GM23338 (cell line): ENCODE measurements at regions not wholly inside any gene's neighbourhood (a gene's known extent, or its start where the extent isn't known, plus 50 kb on each side); places are given as distances from the start of the nearest gene placed in this dataset.

Source experiments
- ATAC-seq: fragments of 200-7000 bp; cut with Tn5 transposase; 3 replicates; pipeline ENCODE4 v1.9.1; 2020
- DNase-seq: peaks from one replicate; pipeline ENCODE4 v3.0.0-alpha.2; 2015; ENCODE audit warnings: low spot score
- H2AFZ ChIP-seq: fragments of 200-600 bp; sonication (generic); 2 replicates; pipeline ENCODE4 v1.8.0; 2016; ENCODE audit warnings: antibody characterized with exemption, mild to moderate bottlenecking, moderate library complexity
- H3F3A ChIP-seq: fragments of 200-600 bp; sonication (generic); replicated peaks from 2 replicates; pipeline ENCODE4 v1.8.0; 2017; ENCODE audit warnings: antibody characterized with exemption, mixed run types, low read depth
- H3K27ac ChIP-seq: fragments of 200-600 bp; sonication (generic); 2 replicates; pipeline ENCODE4 v1.6.1; 2016; ENCODE audit warnings: low read depth
- H3K27me3 ChIP-seq: fragments of 200-600 bp; sonication (generic); 2 replicates; pipeline ENCODE4 v1.8.0; 2016; ENCODE audit warnings: mild to moderate bottlenecking, mixed run types, moderate library complexity; ENCODE audit not compliant: insufficient read depth
- H3K36me3 ChIP-seq: fragments of 200-600 bp; sonication (generic); 2 replicates; pipeline ENCODE4 v1.8.0; 2016; ENCODE audit warnings: mild to moderate bottlenecking; ENCODE audit not compliant: insufficient read depth
- H3K4me1 ChIP-seq: fragments of 200-600 bp; sonication (generic); 2 replicates; pipeline ENCODE4 v1.8.0; 2016; ENCODE audit warnings: mild to moderate bottlenecking, moderate library complexity; ENCODE audit not compliant: insufficient read depth
- H3K4me2 ChIP-seq: fragments of 200-600 bp; sonication (generic); 2 replicates; pipeline ENCODE4 v1.7.1; 2017; ENCODE audit warnings: mixed run types
- H3K4me3 ChIP-seq: fragments of 200-600 bp; sonication (generic); 2 replicates; pipeline ENCODE4 v1.6.1; 2016; ENCODE audit warnings: mixed run types
- H3K79me2 ChIP-seq: fragments of 200-600 bp; sonication (generic); replicated peaks from 2 replicates; pipeline ENCODE4 v1.8.0; 2017; ENCODE audit warnings: mild to moderate bottlenecking; ENCODE audit not compliant: insufficient read depth
- H3K9me2 ChIP-seq: fragments of 200-600 bp; sonication (generic); 2 replicates; pipeline ENCODE4 v1.8.0; 2017; ENCODE audit not compliant: insufficient read depth
- H4K20me1 ChIP-seq: fragments of 200-600 bp; sonication (generic); replicated peaks from 2 replicates; pipeline ENCODE4 v1.8.0; 2017; ENCODE audit warnings: mild to moderate bottlenecking; ENCODE audit not compliant: insufficient read depth
- H3K27ac Mint-ChIP-seq: 2 replicates; pipeline ENCODE4 v1.8.0; 2020; ENCODE audit warnings: inconsistent platforms, mild to moderate bottlenecking, moderate library complexity, mixed read lengths
- H3K27me3 Mint-ChIP-seq: 3 replicates; pipeline ENCODE4 v1.8.0; 2022; ENCODE audit warnings: low read depth, mild to moderate bottlenecking, moderate library complexity, mixed read lengths, inconsistent platforms; ENCODE audit not compliant: insufficient read depth, poor library complexity
- H3K36me3 Mint-ChIP-seq: 3 replicates; pipeline ENCODE4 v1.8.0; 2021; ENCODE audit warnings: low read depth, mild to moderate bottlenecking, inconsistent platforms, moderate library complexity, mixed read lengths
- H3K4me1 Mint-ChIP-seq: 3 replicates; pipeline ENCODE4 v1.8.0; 2020; ENCODE audit warnings: mild to moderate bottlenecking, inconsistent platforms, mixed read lengths
- H3K4me3 Mint-ChIP-seq: 3 replicates; pipeline ENCODE4 v1.8.0; 2021; ENCODE audit warnings: moderate library complexity, mild to moderate bottlenecking, inconsistent platforms, mixed read lengths
- H3K9me3 Mint-ChIP-seq: 3 replicates; pipeline ENCODE4 v1.8.0; 2020; ENCODE audit warnings: moderate library complexity, mild to moderate bottlenecking, inconsistent platforms, mixed read lengths
- CREB1 ChIP-seq: fragments of 250-450 bp; sonication (Bioruptor Pico); IDR thresholded peaks from 2 replicates; pipeline ENCODE4 v1.5.0; 2020; ENCODE audit warnings: low read depth, mild to moderate bottlenecking, moderate library complexity
- CTCF ChIP-seq, 2 experiments: fragments of 200-600 bp in 1 of 2; sonication (generic) in 1 of 2; conservative IDR thresholded peaks; 2 replicates each; pipeline versions ENCODE4 v1.5.1 to v1.6.1; 2016 to 2017; ENCODE audit warnings: antibody characterized with exemption in 2 of 2, low read depth in 2 of 2, mild to moderate bottlenecking in 2 of 2, moderate library complexity in 1 of 2
- ETS1 ChIP-seq: IDR thresholded peaks from 2 replicates; pipeline ENCODE4 v1.6.1; 2016; ENCODE audit warnings: antibody characterized with exemption
- EZH2 ChIP-seq: fragments of 200-600 bp; sonication (generic); IDR thresholded peaks from one replicate; pipeline ENCODE4 v1.8.0; 2017; ENCODE audit warnings: antibody characterized with exemption, mild to moderate bottlenecking, low read depth; ENCODE audit not compliant: unreplicated experiment
- EZH2phosphoT487 ChIP-seq: fragments of 200-600 bp; sonication (generic); IDR thresholded peaks from one replicate; pipeline ENCODE4 v1.8.1; 2018; ENCODE audit warnings: antibody characterized with exemption; ENCODE audit not compliant: unreplicated experiment
- JUNB ChIP-seq: IDR thresholded peaks from one replicate; pipeline ENCODE4 v1.6.1; 2016; ENCODE audit warnings: antibody characterized with exemption; ENCODE audit not compliant: unreplicated experiment
- NANOG ChIP-seq: IDR thresholded peaks from 2 replicates; pipeline ENCODE4 v1.6.1; 2016; ENCODE audit warnings: antibody characterized with exemption, borderline replicate concordance
- POLR2AphosphoS5 ChIP-seq: IDR thresholded peaks from 2 replicates; pipeline ENCODE4 v1.6.1; 2016; ENCODE audit warnings: antibody characterized with exemption, low read depth
- REST ChIP-seq: IDR thresholded peaks from one replicate; pipeline ENCODE4 v1.6.1; 2018; ENCODE audit warnings: antibody characterized with exemption; ENCODE audit not compliant: unreplicated experiment
- STAT1 ChIP-seq: IDR thresholded peaks from one replicate; pipeline ENCODE4 v1.6.1; 2016; ENCODE audit warnings: antibody characterized with exemption; ENCODE audit not compliant: unreplicated experiment
- ZNF114 ChIP-seq: fragments of 250-450 bp; sonication (Bioruptor Pico); IDR thresholded peaks from 2 replicates; pipeline ENCODE4 v1.5.0; 2020; ENCODE audit warnings: mild to moderate bottlenecking, moderate library complexity
- ZNF331 ChIP-seq: fragments of 250-450 bp; sonication (Bioruptor Pico); IDR thresholded peaks from 2 replicates; pipeline ENCODE4 v1.5.0; 2020; ENCODE audit warnings: low read depth, mild to moderate bottlenecking, moderate library complexity
- ZNF462 ChIP-seq: fragments of 250-450 bp; sonication (Bioruptor Pico); IDR thresholded peaks from 2 replicates; pipeline ENCODE4 v1.5.0; 2020; ENCODE audit warnings: mild to moderate bottlenecking, moderate library complexity

GRCh38 chr5:133744051-133744959 is 132.0 kb upstream of the FSTL4 start:
- H3K9me3 Mint-ChIP-seq = peaks cover 2% of the 10 kb centered on the region; the same call in 1 of the 3 replicates
- no peaks in the 10 kb centered on the region for H3K9me2 ChIP-seq
- ATAC-seq = no peak
- no peaks in the 10 kb centered on the region for H3K27me3 ChIP-seq
- H3K27ac ChIP-seq = no peak overlapping the region
- H3K4me1 ChIP-seq = no peaks in the 10 kb centered on the region
- no peak overlapping the region for H3K4me3 Mint-ChIP-seq
- H3K36me3 Mint-ChIP-seq = no peaks in the 10 kb centered on the region
- H2AFZ ChIP-seq = no peak overlapping the region
- no peaks in the 10 kb centered on the region for H3F3A ChIP-seq
- no peak overlapping the region for H3K4me2 ChIP-seq
- H3K27ac Mint-ChIP-seq = no peak overlapping the region
- H4K20me1 ChIP-seq = no peaks in the 10 kb centered on the region
- H3K79me2 ChIP-seq = no peaks in the 10 kb centered on the region
- no peaks in the 10 kb centered on the region for H3K36me3 ChIP-seq
- H3K27me3 Mint-ChIP-seq = no peaks in the 10 kb centered on the region
- no peak for TF ChIP-seq ETS1
- TF ChIP-seq POLR2AphosphoS5 = no peak
- TF ChIP-seq NANOG = no peak
- TF ChIP-seq ZNF331 (CRISPR knock-in tag) = no peak
- TF ChIP-seq EZH2phosphoT487 = no peak
- no peak for TF ChIP-seq REST
- TF ChIP-seq ZNF462 = no peak
- TF ChIP-seq STAT1 = no peak
- no peak for TF ChIP-seq EZH2
- TF ChIP-seq CTCF (conservative IDR thresholded peaks at IDR 0.05; ENCODE audit: low read depth in 2 of 2) = no peak
- TF ChIP-seq JUNB = no peak
- no peak for TF ChIP-seq CREB1 (CRISPR knock-in tag)
- TF ChIP-seq ZNF114 (CRISPR knock-in tag) = no peak
- DNase-seq = no peak
- no peak overlapping the region for H3K4me3 ChIP-seq
- H3K4me1 Mint-ChIP-seq = no peaks in the 10 kb centered on the region
